Right ventricle myocardium superior (tissue), 1 donor: ENCODE measurements at regions not wholly inside any gene's neighbourhood (a gene's known extent, or its start where the extent isn't known, plus 50 kb on each side); places are given as distances from the start of the nearest gene placed in this dataset.

ENCODE experiments used
- ATAC-seq: fragments of 200-7000 bp; cut with Tn5 transposase; one replicate; pipeline ENCODE4 v1.9.1; 2020; ENCODE audit warnings: mild to moderate bottlenecking; ENCODE audit not compliant: poor library complexity
- DNase-seq: peaks from one replicate; pipeline ENCODE4 v3.0.0-alpha.2; 2020
- intact Hi-C: fragments of 100-400 bp; cut with DNase I; formaldehyde crosslinking; loops from one replicate; pipeline ENCODE4 v1.11.2; 2022
- donor health status: DM: no; HTN: yes; CAD: no; lungs with severe emphysema.

- intact Hi-C loops = no loop called here
- no peak for ATAC-seq
Observed at GRCh38 chr11:27865105-27865504, 164.8 kb upstream of the BDNF start.

GRCh38 chr11:27864611-27865010, 164.4 kb upstream of the BDNF start:
- ATAC-seq (no peak), DNase-seq (no peak)
- intact Hi-C loops = no loop called here

More at GRCh38 chr11:27865105-27865504, 164.8 kb upstream of the BDNF start:
- DNase-seq = no peak

GRCh38 chr11:27864091-27864491, 163.8 kb upstream of the BDNF start:
- DNase-seq = no peak
- ATAC-seq = no peak
- intact Hi-C loops = no loop called here

- DNase-seq = no peak
- intact Hi-C loops = no loop called here
- no peak for ATAC-seq
Observed at GRCh38 chr11:27863637-27864036, 163.4 kb upstream of the BDNF start.

GRCh38 chr11:27861706-27862430, 161.6 kb upstream of the BDNF start:
- ATAC-seq (peak; percentile 55), DNase-seq (no peak)
- intact Hi-C loops = no loop called here

- intact Hi-C loops = no loop called here
- no peak for DNase-seq
Observed at GRCh38 chr11:27860811-27861210, 160.6 kb upstream of the BDNF start.

DNA sequence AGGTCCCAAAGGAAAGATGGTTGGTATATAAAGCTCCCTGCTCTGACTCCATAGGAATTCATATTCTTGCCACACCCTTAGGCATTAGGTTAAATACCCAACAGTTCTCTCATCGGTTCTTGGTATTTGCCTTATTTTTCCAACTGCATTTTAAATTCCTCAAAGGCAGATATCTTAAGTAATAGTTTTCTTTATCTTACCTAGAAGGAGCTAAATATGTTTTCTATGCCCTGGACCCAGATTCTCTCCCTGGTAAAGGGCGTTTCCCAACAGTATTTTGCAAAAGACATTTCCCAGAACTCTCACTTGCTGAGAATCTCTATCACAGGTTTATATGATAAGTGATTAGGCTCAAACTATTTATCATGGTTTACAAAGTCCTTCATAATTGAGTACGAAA, 158.6 kb upstream of the BDNF start:
- DNase-seq = no peak

More at GRCh38 chr11:27860811-27861210, 160.6 kb upstream of the BDNF start:
- ATAC-seq = no peak

DNA sequence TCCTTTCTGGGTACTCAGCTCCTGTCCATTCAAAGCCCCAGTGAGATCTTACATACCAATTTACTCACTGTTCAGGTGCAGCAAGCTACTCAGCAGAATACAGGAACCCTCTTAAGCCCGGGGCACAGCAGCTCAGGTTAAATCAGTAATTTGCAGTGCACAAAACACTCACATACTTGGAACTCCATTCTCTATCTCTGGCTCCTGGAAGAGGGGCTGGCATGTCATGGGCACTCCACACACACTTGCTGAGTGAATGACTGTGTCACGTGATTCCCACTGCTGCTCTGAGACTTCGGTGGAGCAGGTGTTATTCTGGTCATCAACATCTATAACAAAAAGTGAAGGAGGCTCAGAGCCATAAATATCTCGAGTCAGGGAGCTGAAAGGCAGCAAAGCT, 157.3 kb upstream of the BDNF start:
- no peak for DNase-seq

More for the DNA sequence above, 158.6 kb upstream of the BDNF start:
- intact Hi-C loops = no loop called here
- ATAC-seq = no peak

GRCh38 chr11:27857014-27857413, 156.8 kb upstream of the BDNF start:
- ATAC-seq (no peak), DNase-seq (no peak)
- intact Hi-C loops = no loop called here

More for the DNA sequence above, 157.3 kb upstream of the BDNF start:
- ATAC-seq = peak; percentile 73
- intact Hi-C loops = no loop called here

GRCh38 chr11:27848423-27848822, 148.2 kb upstream of the BDNF start:
- intact Hi-C loops = no loop called here
- ATAC-seq (no peak), DNase-seq (no peak)

DNA sequence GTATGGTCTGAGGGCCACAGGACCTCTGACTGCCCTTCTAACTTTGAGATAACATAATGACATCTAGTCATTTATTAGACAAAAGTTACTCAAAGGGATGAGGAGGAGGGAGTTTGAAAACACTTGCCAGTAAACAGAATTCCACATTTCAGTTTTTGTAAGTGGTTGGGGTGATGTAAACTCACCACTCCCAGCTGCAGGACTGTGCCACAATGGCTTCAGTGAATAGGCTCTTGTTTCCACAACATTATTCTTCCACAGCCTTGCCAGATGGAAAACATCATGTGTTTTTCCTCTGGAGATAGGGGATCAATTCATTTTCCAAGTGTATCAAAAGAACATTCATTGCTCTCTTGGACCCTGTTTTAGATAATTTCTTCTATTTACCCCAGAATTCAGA, 147.2 kb upstream of the BDNF start:
- intact Hi-C loops = no loop called here
- ATAC-seq = no peak
- no peak for DNase-seq

DNA sequence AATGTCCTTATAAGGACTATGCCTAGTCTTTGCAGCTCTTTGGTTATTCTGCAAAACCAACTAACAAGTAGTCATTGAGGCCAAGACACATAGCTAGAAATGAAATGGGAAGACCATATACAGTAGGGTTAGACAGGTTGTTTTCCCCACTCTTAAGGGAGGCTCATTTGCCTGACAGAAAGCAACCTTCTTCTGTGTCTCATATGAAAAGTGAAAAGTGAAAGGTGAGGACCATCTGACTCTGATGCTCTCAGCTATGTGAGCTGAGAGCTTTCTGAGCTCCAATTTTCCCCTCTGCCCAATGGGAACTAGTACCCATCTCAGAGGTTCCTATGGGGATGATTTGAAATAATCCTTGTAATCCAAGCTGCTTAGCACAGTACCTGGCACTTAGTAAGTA, 142.0 kb upstream of the BDNF start:
- DNase-seq (no peak), ATAC-seq (no peak)
- intact Hi-C loops = no loop called here

- ATAC-seq (no peak), DNase-seq (no peak)
- intact Hi-C loops = no loop called here
Observed at GRCh38 chr11:27841023-27841422, 140.8 kb upstream of the BDNF start.

GRCh38 chr11:27839226-27839913, 139.1 kb upstream of the BDNF start:
- ATAC-seq (no peak), DNase-seq (no peak)
- intact Hi-C loops = no loop called here

DNA sequence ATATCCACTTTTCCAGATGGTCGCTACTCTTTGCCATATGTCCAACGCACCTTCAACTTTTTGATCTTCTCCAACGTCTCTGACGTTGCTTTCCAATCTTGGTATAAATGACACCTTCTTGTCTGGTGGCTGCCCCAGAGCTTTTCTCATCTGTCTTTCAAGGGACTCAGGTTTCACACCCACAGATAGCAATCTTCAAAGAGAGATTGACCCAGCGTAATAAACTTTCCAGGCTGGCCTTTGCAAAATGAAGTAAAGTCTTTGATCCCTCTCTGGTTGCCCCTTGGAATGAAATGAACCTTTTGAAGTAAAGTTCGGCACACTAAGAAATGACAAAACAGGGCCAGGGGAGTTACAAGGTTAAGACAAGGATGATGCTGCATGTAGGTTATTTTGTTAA, 138.4 kb upstream of the BDNF start:
- intact Hi-C loops = no loop called here
- DNase-seq (no peak), ATAC-seq (no peak)

DNA sequence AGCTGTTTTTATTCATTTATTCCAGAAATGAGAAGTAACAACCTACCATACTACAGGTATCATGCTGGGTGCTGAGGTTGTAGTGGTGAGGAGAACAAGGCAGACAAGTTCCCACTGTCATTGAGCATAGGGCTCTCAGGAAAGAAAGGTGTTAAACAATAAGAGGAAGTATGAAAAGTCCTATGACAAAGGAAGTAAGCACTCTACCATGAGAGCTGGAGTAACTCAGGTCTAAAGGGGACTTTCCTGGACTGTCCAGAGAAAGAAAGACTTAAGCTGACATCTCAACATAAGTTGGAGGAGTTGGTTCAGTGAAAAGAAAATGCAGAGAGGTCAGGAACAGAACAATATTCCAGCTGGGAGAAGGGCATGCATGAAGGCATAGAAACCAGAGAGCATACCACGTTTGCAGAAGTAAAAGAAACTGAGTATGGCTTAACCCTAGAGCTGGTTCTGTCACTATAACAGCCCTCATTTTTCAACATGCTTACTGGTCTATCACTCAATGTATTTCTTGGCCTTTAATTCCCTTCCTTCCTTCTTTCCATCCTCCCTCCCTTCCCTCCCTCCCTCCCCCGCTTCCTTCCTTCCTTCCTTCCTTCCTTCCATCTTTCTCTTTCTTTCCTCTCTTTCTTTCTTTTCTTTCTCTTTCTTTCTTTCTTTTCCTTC, 137.8 kb upstream of the BDNF start:
- intact Hi-C loops = no loop called here
- ATAC-seq (no peak), DNase-seq (no peak)

DNA sequence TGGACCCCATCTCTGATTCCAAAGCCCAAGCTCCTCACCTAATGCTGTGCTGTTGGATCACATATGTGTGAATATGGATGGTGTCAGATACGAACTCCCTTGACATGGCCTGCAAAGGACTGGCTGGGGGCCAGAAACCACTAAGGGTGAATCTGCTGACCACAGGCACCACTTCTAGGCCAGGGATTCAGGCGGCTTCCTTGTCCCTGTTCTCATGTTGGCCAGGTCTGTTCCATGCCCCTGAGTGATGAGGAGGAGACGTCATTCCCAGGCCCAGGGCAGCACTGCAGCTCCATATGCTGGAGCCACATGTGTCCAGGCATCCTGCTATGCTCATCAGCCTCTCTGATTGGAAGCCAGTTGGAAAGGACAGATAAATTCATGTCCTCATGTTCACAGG, 130.0 kb upstream of the BDNF start:
- DNase-seq = no peak
- intact Hi-C loops = no loop called here
- no peak for ATAC-seq

DNA sequence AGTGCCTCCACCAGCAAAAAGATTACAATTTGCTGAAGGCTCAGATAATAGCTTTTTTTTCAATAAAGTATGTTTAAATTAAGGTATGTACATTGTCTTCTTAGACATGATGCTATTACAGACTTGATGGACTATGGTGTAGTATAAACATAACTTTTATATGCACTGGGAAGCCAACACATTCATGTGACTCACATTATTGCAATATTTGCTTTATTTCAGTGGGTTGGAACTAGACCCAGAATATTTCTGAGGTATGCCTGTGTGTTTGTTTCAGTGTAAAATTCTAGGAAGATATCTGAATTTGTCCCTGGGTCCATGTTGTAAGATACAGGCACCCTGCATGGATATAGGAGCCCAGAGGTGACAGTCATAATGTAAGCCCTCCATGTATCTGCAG, 120.0 kb upstream of the BDNF start:
- DNase-seq (no peak), ATAC-seq (no peak)
- intact Hi-C loops = no loop called here

- DNase-seq (no peak), ATAC-seq (no peak)
- intact Hi-C loops = no loop called here
Observed at GRCh38 chr11:27816197-27816596, 115.9 kb upstream of the BDNF start.

DNA sequence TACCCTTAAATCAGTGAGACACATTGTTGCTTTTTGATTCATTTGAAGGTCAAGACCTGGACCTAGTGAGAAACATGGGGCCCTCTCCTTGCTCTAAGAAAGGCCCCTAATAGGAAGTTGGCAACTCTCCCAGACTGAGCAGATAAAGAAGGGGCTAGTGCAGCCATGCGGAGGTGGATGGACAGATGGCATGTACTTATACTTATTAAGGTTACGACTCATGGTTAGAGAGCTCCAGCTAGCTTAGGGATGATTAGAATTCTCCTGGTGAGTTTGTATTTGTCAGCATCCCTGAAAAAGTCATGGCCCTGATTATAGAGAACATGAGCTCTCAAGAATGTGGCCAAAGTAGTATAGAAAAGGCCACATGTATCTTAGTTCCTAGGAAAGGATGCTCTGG, 112.1 kb upstream of the BDNF start:
- DNase-seq (no peak), ATAC-seq (no peak)
- intact Hi-C loops = no loop called here
